G401.6 (cell line): ENCODE measurements at regions not wholly inside any gene's neighbourhood (a gene's known extent, or its start where the extent isn't known, plus 50 kb on each side); places are given as distances from the start of the nearest gene placed in this dataset.

Source experiments
- FAIRE-seq: peaks from 2 replicates; lab custom pipeline; 2012; peaks lifted over from hg19 to GRCh38; lab: Jason Lieb, UNC

DNA sequence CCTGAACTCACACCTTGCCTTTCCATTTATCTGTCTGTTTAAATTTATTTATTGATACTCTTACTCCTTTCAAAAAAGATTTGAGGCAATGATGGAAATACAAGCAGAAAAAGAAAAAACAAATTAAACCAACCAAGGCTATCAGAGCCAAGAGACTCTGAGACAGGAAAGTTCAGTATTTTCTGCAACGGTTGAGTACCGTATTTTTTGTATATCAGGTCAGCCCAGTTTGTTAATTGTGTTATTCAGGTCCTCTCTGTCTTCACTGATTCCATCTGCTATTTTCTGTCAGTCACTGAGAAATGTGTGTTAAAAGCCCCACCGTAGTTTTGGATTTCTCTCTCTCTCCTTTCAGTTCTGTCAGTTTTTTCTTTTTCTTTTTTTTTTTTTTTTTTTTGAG, 134.5 kb upstream of the SMIM23 start:
- no peak for FAIRE-seq

GRCh38 chr5:171654881-171655280, 130.7 kb upstream of the SMIM23 start:
- no peak for FAIRE-seq

DNA sequence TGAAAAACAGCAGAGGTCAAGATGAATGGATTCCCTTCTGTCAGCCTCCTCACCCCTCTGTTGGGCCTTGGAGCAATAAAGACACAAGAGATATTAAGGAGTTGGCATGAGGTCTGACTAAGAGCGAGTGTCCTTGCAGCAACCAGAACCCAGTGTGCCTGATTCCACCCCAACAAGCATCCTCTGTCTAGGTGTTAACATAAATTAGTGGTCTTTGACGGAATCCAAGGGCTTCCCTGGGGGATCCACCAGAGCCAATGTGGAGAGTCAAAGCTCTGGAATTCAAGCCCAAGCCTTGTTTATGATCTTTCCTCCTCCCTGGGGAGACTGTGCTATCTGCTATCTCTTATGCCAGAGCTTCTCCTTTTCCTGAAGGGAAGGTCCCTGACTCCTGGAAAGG, 128.1 kb upstream of the SMIM23 start:
- FAIRE-seq, result no peak

GRCh38 chr5:171659896-171660295, 125.7 kb upstream of the SMIM23 start:
- no peak for FAIRE-seq

- no peak for FAIRE-seq
Observed at GRCh38 chr5:171660434-171660833, 125.2 kb upstream of the SMIM23 start.

GRCh38 chr5:171661143-171661542, 124.5 kb upstream of the SMIM23 start:
- FAIRE-seq, result no peak

DNA sequence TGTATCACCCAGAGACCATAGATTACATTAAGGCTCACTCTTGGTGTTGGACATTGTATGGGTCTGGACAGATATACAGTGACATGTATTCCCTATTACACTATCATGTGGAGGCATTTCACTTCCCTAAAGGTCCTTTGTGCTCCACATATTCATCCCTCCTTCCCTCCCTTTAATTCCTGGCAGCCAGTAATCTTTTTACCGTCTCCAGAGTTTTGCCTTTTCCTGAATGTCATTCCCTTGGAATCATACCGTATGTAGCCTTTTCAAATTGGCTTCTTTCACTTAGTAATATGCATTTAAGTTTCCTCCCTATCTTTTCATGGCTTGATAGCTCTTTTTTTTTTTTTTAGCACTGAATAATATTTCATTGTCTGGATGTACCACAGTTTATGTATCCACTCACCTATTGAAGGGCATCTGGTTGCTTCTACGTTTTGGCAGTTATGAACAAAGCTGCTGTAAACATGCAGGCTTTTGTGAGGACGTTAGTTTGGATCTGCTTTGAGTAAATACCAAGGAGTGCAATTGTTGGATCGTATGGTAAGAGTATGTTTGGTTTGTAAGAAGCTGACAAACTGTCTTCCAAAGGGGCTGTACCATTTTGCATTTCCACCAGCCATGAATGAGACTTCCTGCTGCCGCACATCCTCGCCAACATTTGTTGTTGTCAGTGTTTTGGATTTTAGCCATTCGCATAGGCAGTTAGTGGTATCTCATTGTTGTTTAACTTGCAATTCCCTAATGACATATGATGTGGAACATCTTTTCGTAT, 122.1 kb upstream of the SMIM23 start:
- FAIRE-seq, result no peak

GRCh38 chr5:171664489-171664888, 121.1 kb upstream of the SMIM23 start:
- FAIRE-seq, result no peak

- no peak for FAIRE-seq
Observed at GRCh38 chr5:171666815-171667214, 118.8 kb upstream of the SMIM23 start.

- FAIRE-seq, result no peak
Observed at GRCh38 chr5:171667341-171668096, 118.1 kb upstream of the SMIM23 start.

DNA sequence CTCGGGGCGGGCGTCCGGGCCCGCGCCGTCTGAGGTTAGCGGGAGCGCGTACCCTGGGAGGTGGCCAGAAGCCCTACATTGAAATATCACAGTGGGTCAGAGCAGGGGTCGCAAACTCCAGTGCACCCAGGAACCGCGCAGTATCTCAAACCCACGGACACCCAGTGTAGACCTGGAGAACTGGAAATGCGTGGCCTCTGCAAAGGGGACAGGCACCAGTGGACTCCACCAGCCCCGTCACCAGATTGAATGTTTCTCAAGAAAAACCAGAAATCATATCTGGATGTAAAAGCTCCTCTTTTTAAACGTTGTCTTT, 117.6 kb upstream of the SMIM23 start:
- FAIRE-seq, result no peak

DNA sequence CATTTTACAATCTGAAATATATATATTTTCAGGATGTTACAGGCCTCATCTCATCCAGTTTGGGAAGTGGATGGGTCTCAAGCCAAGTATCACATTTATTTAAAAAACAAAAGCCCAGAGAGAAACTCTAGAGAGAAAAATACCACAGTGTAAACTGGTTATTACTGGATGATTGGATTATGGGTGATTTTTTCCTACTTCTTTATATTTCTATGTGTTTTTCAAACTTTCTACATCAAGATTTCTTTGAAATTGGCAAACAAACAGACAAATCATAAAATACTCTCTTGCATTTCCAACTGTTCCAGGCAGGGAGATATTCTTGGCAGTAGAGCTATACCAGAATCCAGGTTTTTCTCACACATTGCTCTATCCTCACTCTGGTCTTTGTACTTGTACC, 116.0 kb upstream of the SMIM23 start:
- no peak for FAIRE-seq

- FAIRE-seq, result no peak
Observed at GRCh38 chr5:171672556-171672955, 113.1 kb upstream of the SMIM23 start.

DNA sequence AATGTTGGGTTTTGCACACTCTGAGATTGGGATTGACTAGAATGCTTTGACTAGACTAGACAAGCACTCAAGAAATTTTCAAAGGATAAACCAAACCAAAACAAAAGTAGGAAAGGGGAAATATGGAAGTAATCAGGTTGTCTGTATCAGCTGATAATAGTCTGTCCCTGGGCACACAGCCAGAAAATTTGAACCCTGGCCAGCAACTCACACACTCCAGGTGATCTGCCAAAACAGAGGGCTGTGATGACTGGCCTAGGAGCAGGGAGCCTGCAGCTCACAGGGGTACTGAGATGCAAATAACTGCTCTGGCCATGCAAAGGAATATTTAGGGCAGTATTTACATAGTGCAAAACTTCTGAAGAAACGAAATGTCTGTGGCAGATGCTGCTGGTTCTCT, 112.3 kb upstream of the SMIM23 start:
- no peak for FAIRE-seq

DNA sequence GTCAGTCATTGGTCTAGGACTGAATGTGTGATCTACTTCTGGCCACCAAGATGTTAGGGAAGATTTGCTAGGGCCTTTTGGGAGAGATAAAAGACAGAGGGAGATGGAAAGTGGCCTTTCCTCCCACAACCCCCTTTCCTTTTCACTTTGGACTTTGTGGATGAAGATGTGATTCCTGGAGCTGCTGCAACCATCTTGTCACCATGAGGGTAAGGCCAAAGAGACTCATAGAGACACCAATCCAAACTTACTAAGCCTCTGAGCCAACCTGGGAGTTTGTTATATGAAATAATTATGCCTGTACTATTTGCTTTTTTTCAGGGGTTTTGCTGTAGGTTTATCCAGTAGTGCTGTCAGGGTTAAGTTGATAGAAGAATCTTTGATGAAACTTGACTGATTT, 111.8 kb upstream of the SMIM23 start:
- FAIRE-seq, result no peak

- FAIRE-seq, result no peak
Observed at GRCh38 chr5:171675511-171675910, 110.1 kb upstream of the SMIM23 start.

- FAIRE-seq, result no peak
Observed at GRCh38 chr5:171676286-171676944, 109.2 kb upstream of the SMIM23 start.

DNA sequence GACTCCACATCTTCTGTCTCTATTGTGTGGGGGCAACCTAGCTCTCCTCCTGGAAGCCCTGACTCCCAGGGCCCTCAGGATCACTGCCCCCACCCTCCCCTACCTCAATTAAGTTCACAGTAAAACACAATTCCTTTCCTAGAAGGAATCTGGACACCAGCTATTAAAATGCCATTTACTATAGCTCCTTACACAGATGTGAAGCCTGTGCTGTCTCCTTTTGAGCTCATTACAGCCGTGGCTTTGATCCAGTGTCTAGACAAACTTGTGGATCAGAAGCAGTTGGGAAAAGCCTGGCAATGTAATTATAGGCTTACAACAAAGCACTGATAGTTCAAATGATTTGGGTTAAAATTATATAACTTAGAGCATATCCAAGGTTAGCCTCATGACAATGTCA, 107.0 kb upstream of the SMIM23 start:
- FAIRE-seq, result no peak

GRCh38 chr5:171680485-171680884, 105.1 kb upstream of the SMIM23 start:
- no peak for FAIRE-seq

DNA sequence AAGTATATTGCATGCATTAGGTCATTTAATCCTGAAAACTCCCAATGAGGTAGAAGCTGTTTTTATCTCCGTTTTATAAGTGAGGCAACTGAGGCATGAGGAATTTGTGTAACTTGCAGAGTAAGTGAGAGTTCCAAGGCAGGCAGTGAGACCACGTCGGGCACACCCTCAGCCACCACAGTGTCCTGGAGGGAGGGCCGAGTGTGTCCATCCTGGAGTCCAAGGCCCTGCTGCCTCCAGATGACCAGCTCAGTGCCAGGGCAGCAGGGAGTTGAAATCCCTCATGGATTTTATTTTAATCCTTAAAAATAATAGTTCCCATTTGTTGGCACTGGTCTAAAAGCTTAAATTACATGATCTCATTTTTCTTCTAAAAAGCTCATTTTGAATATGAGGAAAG, 104.6 kb upstream of the SMIM23 start:
- no peak for FAIRE-seq

DNA sequence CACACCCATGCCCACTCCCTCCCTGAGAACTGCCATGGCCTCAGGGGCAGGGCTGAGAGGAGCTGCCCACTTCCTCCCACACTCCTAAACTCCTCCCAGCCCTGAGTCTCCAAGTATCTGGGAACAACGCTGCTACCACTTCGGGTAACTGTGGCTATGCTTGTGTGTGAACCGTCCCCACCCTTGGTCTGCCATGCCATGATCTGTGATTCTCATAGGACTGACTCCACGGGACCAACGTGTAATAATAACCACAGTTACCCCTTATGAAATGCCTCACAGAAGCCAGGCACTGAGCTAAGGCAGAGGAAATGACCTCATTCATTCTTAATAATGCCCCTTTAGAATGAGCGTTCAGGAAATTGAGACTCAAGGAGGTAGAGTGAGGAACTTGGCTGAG, 103.9 kb upstream of the SMIM23 start:
- no peak for FAIRE-seq

DNA sequence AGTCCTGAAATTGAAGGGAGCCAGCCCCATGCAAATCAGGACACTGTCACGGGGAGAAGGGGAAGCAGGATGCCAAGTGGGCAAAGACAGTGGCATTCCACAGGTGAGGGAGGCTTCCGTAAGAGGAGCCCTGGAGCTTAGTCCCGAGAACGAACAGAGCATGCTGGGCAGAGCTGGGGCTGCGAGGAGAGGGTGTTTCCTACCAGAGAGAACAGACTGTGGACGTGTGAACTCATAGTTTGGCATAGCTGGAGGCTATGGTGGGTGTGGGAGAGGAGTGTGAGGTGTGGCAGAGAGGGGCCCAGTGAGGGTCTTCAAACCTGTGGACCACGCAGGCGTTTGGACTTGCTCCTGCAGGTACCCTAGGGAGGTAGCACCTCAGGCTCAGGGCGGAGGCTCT, 102.8 kb upstream of the SMIM23 start:
- no peak for FAIRE-seq

GRCh38 chr5:171684169-171684568, 101.4 kb upstream of the SMIM23 start:
- FAIRE-seq, result no peak
